GM19351 (cell line): ENCODE measurements at regions not wholly inside any gene's neighbourhood (a gene's known extent, or its start where the extent isn't known, plus 50 kb on each side); places are given as distances from the start of the nearest gene placed in this dataset.

Experiments used
- ATAC-seq: cut with Tn5 transposase; IDR thresholded peaks from one replicate; pipeline ENCODE4 v1.9.1; 2021; ENCODE audit warnings: mild to moderate bottlenecking, moderate library complexity; ENCODE audit not compliant: unreplicated experiment

DNA sequence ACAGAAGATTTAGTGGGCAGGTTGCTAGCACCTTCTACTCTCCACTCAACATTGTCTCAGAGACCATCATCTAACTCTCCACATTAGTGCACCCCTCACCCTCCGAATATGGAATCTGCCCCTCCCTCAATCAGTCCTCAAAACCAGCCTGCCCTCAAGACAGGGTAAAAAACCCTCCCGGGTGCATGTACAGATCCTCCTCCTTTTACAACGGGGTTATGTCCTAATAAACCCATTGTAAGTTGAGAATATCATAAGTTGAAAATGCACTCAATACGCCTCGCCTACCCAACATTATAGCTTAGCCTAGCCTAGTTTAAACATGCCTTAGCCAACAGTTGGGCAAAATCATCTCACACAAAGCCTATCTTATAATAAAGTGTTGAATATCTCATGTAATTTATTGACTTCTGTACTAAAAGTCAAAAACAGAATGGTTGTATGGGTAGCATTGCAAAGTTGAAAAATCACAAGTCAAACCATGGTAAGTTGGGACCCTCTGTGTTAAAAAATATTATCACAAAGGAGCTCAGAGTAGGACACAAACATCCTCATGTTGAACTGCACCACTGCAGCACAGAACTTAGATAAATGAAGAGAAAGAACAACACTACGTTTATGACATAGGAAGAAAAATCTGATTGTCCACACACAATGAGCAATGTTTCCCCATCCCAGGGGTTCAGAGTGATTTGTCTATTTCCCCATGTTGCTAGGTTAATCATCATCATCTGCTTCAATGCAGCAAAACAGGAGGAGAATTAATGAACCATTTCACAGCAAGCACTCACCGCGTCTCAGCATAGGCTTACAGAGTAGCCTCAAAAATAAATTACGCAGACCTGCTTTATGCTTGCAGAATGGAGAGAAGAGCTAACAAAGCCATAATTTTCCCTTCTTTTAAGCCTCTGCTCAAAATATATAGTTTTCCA is 184.1 kb upstream of the ARL4C start:
- ATAC-seq = no peak

GRCh38 chr2:234679741-234680687 is 183.1 kb upstream of the ARL4C start:
- ATAC-seq = no peak

DNA sequence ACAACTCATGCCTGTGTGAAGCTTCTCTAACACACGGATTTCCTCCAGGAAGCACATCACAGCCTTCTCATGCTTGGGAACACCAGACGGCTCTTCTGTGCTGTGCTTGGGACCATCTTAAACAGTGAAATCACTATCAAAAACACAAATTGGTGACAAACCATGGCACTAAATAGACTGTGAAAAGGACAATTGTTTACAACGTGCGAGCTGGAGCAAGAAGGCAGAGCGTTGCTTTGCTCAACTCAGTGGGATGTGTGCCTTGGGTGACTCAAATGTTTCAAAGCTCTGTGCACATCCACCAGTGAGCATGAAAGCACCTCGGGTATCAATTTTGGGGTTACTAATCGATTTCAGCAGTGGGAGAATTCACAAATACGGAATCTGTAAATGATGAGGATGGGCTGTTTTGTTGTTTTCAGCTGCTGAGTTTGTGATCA is 182.4 kb upstream of the ARL4C start:
- ATAC-seq = no peak

GRCh38 chr2:234678711-234679110 is 181.8 kb upstream of the ARL4C start:
- ATAC-seq = no peak

- no peak for ATAC-seq
Measured at GRCh38 chr2:234677758-234678538, 181.1 kb upstream of the ARL4C start.

DNA sequence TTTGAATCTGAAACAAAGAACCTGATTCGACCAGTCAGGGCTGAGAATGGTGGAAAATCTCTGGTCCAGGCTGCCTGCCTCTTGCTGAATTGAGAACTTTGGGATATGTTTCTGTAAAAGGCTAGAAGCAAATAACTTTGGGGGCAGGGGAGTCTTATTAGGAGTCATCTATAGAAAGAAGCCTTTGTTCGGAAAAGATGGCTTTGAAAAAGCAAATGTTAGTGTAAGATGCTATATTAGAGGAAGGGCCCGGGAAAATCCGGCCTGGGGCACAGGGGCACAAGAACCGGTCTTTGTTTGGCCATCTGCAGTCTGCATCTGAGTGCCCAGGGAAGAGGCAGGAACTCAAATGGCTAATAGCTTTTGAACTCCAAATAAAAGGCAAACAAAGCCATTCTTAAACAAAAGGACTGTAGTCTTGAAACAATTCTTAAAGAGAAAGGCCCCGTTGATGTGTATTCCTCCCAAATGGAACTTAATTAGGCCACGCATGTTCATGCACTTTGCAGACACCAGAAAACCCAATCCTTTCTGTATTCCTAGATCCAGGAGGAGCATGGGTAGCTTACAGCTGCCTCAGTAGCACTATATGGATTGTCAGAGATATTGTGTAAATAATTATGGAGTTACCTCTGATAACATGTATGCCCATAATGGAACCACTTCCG is 180.0 kb upstream of the ARL4C start:
- no peak for ATAC-seq

DNA sequence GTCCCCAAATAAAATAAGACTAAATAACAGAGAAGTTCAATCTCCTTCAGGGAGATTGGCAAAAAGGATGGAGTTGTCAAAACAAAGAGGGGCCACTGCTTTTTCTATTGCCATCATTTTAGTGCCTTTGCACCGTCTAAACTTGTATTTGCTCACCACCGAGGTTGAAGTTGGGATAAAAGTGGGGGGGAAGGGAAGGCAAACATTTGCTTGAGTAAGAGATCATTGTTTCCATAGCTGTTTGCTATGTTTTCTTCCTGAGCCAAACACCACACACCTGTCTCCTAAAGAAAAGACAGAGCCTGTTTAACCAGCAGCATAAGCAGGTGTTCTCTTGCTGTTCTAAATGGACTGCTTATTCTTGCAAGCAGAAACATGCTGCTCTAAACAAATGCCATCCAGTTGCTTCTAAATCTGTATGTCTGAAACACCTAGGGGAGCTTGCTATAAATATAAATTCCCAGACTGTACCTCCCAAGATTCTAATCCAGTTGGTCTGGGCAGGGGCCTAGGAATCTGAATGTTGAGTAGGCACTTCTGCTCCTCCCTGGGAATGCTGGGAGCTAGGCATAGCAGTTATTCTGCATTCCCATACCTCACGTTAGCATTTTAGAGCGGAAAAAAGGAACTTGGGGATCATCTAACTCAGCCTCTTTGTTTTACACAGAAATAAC is 179.4 kb upstream of the ARL4C start:
- no peak for ATAC-seq

- no peak for ATAC-seq
Measured at GRCh38 chr2:234674781-234675201, 177.9 kb upstream of the ARL4C start.

DNA sequence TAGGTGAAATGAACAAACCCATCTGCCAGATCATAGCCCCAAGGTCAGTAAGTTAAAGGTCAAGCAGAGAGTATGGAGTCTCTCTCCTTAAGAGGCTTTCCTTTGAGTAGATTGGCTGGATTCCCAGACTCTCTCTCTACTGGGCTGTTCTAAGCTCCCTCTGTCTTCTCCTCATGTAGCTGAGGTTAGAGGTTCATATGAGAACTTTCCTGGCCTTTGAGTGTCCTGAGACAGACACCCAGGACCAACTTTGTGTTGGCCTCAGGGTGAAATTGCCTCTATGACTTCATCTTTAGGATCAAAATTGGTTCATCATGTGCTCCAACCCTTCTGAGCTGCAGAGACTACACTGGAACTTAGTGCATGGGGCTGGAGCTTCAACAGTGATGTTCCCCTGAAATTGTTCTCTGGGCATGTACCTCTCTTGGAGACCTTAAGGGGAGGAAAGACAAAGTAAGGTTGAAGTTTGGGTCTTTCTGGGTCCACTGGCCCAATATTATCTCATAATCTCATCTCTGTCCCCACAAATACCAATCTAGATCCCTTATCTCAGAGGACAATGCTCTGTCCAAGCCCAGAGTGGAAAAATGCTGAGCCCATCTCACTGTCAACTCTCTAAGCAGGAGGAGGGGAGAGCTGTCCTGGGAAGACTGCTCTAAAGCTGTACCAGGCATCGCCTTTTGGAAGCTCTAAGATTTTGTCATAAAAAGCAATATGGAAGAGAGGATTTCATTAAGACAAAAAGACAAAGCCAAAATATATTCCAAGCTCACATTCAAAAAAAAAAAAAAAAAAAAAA is 177.3 kb upstream of the ARL4C start:
- no peak for ATAC-seq

DNA sequence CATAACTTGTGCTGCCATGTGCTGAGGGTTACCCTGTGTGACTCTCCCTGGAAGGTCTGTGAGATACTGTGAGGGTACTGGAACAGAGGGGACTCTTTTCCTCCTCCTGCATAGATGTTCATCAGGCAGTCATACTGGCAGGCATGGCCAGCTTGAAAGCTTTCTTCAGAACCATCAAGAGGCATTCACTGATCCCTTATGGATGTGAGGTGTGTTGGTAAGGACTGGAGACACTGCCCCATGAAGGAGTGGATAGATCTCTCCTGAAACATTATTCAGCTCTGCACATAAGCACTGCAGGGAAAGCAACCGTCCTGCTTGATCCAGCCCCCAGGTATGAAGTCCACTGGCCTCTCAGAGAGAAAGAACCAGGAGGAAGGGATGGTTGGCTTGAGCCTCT is 176.6 kb upstream of the ARL4C start:
- no peak for ATAC-seq

- no peak for ATAC-seq
Measured at GRCh38 chr2:234672498-234673150, 175.7 kb upstream of the ARL4C start.

DNA sequence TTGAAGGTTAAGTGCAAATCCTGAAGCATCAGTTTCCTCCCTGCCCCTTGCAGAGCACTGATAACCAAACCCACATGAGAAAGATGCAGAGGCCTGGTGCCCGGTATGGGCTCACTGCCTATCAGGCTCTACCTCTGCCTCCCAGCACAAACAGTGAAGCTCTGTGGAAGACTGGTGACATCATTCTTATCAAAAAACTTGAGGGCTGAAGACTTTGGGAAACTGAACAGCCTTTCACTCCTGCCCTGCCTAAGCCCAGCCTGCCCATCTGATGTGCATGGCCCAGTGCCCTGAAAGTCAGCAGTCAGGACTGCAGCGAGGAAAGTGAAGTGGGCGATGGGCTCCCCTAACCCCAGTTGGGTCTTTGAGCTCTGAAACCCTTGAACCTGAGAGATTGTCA is 174.8 kb upstream of the ARL4C start:
- ATAC-seq = no peak

- no peak for ATAC-seq
Measured at GRCh38 chr2:234671231-234671630, 174.3 kb upstream of the ARL4C start.

- ATAC-seq = no peak
Measured at GRCh38 chr2:234670806-234671205, 173.9 kb upstream of the ARL4C start.

DNA sequence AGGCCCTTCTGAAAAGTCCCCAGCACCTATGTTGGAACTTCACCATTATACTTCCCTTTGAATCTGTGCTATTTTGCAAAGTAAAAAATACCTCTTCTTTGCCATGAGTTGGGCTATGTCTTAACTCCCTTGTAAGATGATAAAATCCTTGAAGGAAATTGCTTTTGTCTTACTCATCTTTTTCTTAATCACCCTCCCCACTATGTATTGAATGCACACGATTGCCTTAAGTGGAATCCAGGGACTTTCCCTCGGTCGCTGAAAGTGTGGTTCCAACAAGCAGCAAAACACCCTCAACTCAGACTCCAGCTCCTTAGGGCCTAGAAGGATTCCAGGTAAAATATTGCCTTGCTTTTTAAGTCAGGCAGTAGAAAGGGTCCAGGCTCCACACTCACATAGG is 173.2 kb upstream of the ARL4C start:
- ATAC-seq = no peak

DNA sequence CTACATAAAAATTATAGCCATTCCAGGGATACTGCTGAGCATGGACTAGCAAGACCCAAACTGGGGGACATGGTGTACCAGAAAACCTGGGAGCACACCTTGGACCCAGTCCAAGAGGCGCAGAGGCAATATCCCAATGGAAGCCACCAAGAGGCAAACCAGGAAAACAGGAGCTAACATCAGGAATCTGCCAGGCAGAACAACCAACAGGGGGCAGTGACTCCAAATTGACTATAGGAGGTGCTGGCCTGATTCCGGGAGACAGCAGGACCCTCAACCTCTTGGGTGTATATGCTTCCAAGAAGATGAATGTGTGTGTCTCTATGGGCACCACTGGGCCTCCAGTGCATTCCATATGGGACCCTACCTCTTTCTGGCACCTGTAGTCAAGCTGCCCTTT is 172.7 kb upstream of the ARL4C start:
- ATAC-seq = no peak

- no peak for ATAC-seq
Measured at GRCh38 chr2:234669001-234669400, 172.1 kb upstream of the ARL4C start.

- ATAC-seq = no peak
Measured at GRCh38 chr2:234666911-234667310, 170.0 kb upstream of the ARL4C start.
